HFFc6 (cell line): ENCODE measurements at regions not wholly inside any gene's neighbourhood (a gene's known extent, or its start where the extent isn't known, plus 50 kb on each side); places are given as distances from the start of the nearest gene placed in this dataset.

Experiments used
- DNase-seq: peaks from one replicate; pipeline ENCODE4 v3.0.0-alpha.2; 2018
- H3K27ac Mint-ChIP-seq: 2 replicates; pipeline ENCODE4 v1.8.0; 2020; ENCODE audit warnings: mild to moderate bottlenecking, mixed read lengths
- H3K27me3 Mint-ChIP-seq: 2 replicates; pipeline ENCODE4 v1.8.0; 2021; ENCODE audit warnings: mild to moderate bottlenecking, moderate library complexity, mixed read lengths; ENCODE audit not compliant: insufficient read depth
- H3K36me3 Mint-ChIP-seq: 2 replicates; pipeline ENCODE4 v1.8.0; 2021; ENCODE audit warnings: low read depth, mixed read lengths
- H3K4me1 Mint-ChIP-seq: 2 replicates; pipeline ENCODE4 v1.8.0; 2020; ENCODE audit warnings: low read depth, mixed read lengths
- H3K4me3 Mint-ChIP-seq: 2 replicates; pipeline ENCODE4 v1.8.0; 2020; ENCODE audit warnings: mild to moderate bottlenecking, moderate library complexity, mixed read lengths
- H3K9me3 Mint-ChIP-seq: 2 replicates; pipeline ENCODE4 v1.8.0; 2020; ENCODE audit warnings: mild to moderate bottlenecking, mixed read lengths
- TF ChIP-seq, protein P1 (sequence below): fragments of 200-600 bp; sonication (generic); IDR thresholded peaks from 2 replicates; pipeline ENCODE4 v1.5.0; 2021; ENCODE audit warnings: antibody characterized with exemption, mild to moderate bottlenecking

DNA sequence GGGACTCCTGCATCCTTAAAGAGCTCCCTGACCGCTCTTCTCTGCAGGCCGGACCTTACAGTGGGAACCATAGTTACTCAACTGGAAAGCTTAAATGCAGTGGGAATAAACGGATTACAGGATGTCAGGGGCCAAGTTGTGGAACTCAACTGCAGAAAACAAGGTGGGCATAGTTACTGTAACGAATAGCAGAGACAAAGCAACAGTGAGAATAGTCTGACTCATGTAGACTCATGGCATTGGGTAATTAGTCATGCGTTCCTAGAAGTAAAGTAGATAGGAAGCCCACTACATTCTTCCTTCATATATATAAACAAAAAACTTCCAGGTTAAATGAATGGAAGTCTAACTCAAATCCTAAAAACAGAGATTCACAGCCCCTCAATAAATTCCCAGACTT is 95.5 kb upstream of the CHRNA7 start:
- DNase-seq, result no peak
- TF ChIP-seq, protein P1, sequence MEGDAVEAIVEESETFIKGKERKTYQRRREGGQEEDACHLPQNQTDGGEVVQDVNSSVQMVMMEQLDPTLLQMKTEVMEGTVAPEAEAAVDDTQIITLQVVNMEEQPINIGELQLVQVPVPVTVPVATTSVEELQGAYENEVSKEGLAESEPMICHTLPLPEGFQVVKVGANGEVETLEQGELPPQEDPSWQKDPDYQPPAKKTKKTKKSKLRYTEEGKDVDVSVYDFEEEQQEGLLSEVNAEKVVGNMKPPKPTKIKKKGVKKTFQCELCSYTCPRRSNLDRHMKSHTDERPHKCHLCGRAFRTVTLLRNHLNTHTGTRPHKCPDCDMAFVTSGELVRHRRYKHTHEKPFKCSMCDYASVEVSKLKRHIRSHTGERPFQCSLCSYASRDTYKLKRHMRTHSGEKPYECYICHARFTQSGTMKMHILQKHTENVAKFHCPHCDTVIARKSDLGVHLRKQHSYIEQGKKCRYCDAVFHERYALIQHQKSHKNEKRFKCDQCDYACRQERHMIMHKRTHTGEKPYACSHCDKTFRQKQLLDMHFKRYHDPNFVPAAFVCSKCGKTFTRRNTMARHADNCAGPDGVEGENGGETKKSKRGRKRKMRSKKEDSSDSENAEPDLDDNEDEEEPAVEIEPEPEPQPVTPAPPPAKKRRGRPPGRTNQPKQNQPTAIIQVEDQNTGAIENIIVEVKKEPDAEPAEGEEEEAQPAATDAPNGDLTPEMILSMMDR, result no peak
- Mint-ChIP-seq H3K27me3 (no peaks in the 10 kb centered on the region; the same call in 1 of the 2 replicates), H3K4me3 (no peak overlapping the region), H3K9me3 (peaks cover 11% of the 10 kb centered on the region), H3K4me1 (no peaks in the 10 kb centered on the region), H3K27ac (no peak overlapping the region), H3K36me3 (no peaks in the 10 kb centered on the region)

DNA sequence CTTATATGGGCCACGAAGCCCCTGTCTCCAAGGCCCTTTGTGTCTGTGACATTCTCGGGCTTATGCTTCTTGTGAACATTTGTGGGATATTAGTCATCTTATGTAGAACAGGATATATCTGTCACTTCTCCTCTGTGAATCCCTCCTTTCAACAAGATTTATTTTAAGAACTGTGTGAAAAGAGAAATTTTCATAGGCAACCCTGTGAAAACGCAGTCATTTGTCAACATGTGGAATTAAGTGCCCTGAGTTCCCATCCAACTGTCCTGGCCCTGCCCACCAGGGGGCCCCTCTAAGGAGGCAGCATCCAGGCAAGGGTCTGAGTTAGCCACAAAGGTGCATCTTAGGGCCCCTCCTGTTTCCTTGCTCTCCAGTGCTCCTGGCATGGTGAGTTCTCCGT is 76.8 kb upstream of the CHRNA7 start:
- DNase-seq, result no peak
- TF ChIP-seq, protein P1, result no peak
- H3K9me3 Mint-ChIP-seq, result peaks cover 53% of the 10 kb centered on the region
- no peak overlapping the region for H3K27ac Mint-ChIP-seq
- no peaks in the 10 kb centered on the region for H3K4me1 Mint-ChIP-seq
- H3K27me3 Mint-ChIP-seq, result peaks cover 1% of the 10 kb centered on the region; the same call in 1 of the 2 replicates
- H3K4me3 Mint-ChIP-seq, result no peak overlapping the region
- peaks cover 7% of the 10 kb centered on the region; the same call in 1 of the 2 replicates for H3K36me3 Mint-ChIP-seq

DNA sequence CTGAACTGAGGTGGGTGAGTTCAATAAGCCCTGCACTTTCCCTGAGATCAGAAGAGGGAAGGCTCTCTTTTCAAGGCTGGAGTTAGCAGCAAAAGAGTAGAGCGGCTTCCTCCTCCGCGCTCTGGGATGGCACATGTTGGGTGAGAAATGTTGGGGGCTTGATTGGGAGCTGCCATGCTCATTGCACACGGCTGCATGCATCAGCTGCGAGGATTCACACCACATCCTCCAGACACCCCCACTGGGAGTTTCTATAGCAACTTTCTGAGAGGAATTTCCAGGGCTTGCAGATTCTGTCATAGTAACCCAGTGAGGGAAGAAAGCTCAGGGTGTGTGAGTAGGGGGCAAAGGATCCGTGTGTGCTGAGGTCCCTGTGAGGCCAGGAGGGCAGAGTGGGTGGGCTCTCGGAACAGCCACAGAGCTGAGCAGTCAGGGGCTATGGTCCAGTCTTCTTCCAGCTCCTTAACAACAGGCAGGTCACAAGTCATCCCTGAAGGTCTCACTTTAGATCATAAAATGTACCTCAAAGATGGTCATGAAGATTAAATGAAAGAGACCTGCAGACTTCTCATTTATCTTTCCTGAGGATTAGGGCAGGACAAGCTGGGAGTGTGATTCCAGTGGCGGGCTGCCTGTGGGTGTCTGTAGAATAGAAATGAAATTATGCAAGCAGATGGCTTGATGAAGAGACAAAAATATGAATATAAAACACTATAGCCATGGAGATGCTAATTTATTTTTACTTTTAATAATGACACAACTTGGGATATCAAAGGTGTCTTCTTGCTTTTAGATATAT is 75.7 kb upstream of the CHRNA7 start:
- Mint-ChIP-seq H3K4me3 (no peak overlapping the region), H3K9me3 (peaks cover 64% of the 10 kb centered on the region), H3K36me3 (peaks cover 7% of the 10 kb centered on the region; the same call in 1 of the 2 replicates), H3K27ac (no peak overlapping the region), H3K4me1 (no peaks in the 10 kb centered on the region), H3K27me3 (peaks cover 1% of the 10 kb centered on the region; the same call in 1 of the 2 replicates)
- TF ChIP-seq, protein P1, result no peak
- DNase-seq, result no peak

DNA sequence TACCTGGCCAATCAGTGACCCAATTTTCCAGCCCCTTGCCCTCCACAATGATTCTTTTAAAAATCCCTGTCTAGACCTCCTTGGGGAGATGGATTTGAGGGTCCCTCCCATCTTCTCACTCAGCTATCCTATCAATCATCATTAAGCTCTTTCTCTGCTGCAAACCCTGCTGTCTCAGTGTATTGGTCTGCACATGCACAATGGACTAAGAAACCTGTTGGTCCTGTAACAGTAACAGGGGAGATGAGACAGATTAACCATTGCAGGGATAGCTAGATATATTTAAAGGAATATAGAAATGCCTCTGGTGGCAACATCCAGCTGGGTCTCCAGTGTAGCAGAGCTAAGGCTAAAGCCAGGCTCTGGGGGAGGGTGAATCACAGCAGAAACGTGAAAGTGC is 74.6 kb upstream of the CHRNA7 start:
- Mint-ChIP-seq H3K27me3 (peaks cover 1% of the 10 kb centered on the region; the same call in 1 of the 2 replicates), H3K4me1 (no peaks in the 10 kb centered on the region), H3K27ac (no peak overlapping the region), H3K36me3 (peaks cover 7% of the 10 kb centered on the region; the same call in 1 of the 2 replicates), H3K9me3 (peaks cover 64% of the 10 kb centered on the region), H3K4me3 (no peak overlapping the region)
- DNase-seq, result no peak
- TF ChIP-seq, protein P1, result no peak

DNA sequence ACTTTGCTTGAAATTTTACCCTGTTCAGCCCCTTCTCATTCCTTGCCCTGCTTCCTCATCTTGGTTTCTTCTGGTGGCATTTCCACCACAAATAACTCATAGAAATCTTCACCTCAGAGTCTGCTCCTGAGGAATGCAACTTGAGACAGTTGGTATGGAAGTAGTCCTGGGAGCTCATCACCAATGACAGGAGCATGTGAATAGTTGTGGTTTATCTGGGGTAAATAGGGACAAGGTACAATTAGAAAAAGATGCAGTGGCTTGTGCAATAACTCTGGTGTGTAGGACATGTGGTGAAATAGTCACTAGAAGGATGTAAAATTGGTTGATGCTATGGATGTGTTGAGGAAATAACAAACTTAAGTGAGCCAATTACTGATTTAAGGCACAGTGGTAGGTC is 72.7 kb upstream of the CHRNA7 start:
- Mint-ChIP-seq H3K9me3 (peaks cover 76% of the 10 kb centered on the region), H3K27me3 (peaks cover 1% of the 10 kb centered on the region; the same call in 1 of the 2 replicates), H3K36me3 (peaks cover 7% of the 10 kb centered on the region; the same call in 1 of the 2 replicates), H3K4me3 (no peak overlapping the region), H3K4me1 (no peaks in the 10 kb centered on the region), H3K27ac (no peak overlapping the region)
- DNase-seq, result no peak
- TF ChIP-seq, protein P1, result no peak
